PC-9 (cell line): ENCODE measurements at regions not wholly inside any gene's neighbourhood (a gene's known extent, or its start where the extent isn't known, plus 50 kb on each side); places are given as distances from the start of the nearest gene placed in this dataset.

Experiments
- EZH2 ChIP-seq: fragments of 200-600 bp; sonication (generic); IDR thresholded peaks from 2 replicates; pipeline ENCODE4 v1.8.0; 2017; ENCODE audit warnings: antibody characterized with exemption, low read depth
- TF ChIP-seq, protein P1 (sequence below): fragments of 200-600 bp; sonication (generic); conservative IDR thresholded peaks from 2 replicates; pipeline ENCODE4 v1.6.1; 2017; ENCODE audit warnings: mixed run types, antibody characterized with exemption, mild to moderate bottlenecking, moderate library complexity

DNA sequence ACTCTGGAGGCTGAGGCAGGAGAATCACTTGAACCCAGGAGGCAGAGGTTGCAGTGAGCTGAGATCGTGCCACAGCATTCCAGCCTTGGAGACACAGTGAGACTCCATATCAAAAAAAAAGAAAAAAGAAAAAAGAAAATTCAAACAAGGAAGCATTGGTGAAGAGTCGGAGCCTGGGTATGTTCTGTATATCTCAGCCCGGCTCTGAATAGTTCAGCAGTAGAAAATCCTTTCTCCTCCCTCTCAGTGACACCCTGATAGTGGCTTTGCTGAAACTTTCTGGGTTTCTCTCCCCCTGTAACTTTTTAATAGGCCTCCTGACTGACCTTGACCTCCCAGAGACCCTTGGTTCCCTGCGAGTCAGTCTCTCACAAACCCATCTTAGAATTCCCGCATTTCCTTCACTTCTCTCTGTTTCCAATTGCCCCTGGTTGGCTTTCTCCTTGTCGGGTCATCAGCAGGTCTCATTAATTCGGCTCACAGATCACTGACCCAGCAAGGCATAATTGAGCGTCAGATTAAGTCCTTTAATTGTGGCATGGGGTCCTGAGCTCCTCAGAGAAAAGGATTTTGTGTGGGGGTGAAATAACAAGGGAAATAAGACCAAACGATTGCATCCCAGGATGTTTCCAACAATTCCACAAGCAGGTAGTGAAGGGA is 541.6 kb upstream of the NRP1 start:
- TF ChIP-seq, protein P1, sequence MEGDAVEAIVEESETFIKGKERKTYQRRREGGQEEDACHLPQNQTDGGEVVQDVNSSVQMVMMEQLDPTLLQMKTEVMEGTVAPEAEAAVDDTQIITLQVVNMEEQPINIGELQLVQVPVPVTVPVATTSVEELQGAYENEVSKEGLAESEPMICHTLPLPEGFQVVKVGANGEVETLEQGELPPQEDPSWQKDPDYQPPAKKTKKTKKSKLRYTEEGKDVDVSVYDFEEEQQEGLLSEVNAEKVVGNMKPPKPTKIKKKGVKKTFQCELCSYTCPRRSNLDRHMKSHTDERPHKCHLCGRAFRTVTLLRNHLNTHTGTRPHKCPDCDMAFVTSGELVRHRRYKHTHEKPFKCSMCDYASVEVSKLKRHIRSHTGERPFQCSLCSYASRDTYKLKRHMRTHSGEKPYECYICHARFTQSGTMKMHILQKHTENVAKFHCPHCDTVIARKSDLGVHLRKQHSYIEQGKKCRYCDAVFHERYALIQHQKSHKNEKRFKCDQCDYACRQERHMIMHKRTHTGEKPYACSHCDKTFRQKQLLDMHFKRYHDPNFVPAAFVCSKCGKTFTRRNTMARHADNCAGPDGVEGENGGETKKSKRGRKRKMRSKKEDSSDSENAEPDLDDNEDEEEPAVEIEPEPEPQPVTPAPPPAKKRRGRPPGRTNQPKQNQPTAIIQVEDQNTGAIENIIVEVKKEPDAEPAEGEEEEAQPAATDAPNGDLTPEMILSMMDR: no peak
- no peak for TF ChIP-seq EZH2
